GM13976 (cell line): ENCODE measurements at regions not wholly inside any gene's neighbourhood (a gene's known extent, or its start where the extent isn't known, plus 50 kb on each side); places are given as distances from the start of the nearest gene placed in this dataset.

ENCODE experiments used
- DNase-seq: peaks from one replicate; pipeline ENCODE4 v3.0.0; 2012; ENCODE audit warnings: low spot score
- CTCF ChIP-seq: IDR thresholded peaks from 2 replicates; pipeline ENCODE4 v1.5.1; 2012; ENCODE audit warnings: borderline replicate concordance, mild to moderate bottlenecking; ENCODE audit not compliant: insufficient read depth; ENCODE audit errors: extremely low read depth, missing control alignments, control extremely low read depth
- in situ Hi-C: fragments of 300-500 bp; cut with MboI; formaldehyde crosslinking; loops from one replicate; pipeline ENCODE4 v1.12.0; 2022; ENCODE audit warnings: low sequenced_read_pairs, mixed read lengths, inconsistent platforms; ENCODE audit not compliant: unreplicated experiment

- no peak for DNase-seq
- in situ Hi-C loops, result no loop called here
- TF ChIP-seq CTCF, result no peak
Observed at GRCh38 chr13:91158017-91158395, 189.5 kb upstream of the MIR17HG start.

- in situ Hi-C loops, result no loop called here
- no peak for TF ChIP-seq CTCF
- no peak for DNase-seq
Observed at GRCh38 chr13:91162180-91162579, 185.3 kb upstream of the MIR17HG start.

GRCh38 chr13:91162589-91162988, 184.9 kb upstream of the MIR17HG start:
- DNase-seq, result no peak
- in situ Hi-C loops, result no loop called here
- TF ChIP-seq CTCF, result no peak

GRCh38 chr13:91165758-91166157, 181.7 kb upstream of the MIR17HG start:
- no peak for DNase-seq
- TF ChIP-seq CTCF, result no peak
- in situ Hi-C loops, result no loop called here

GRCh38 chr13:91166714-91167511, 180.6 kb upstream of the MIR17HG start:
- TF ChIP-seq CTCF, result no peak
- in situ Hi-C loops, result no loop called here

GRCh38 chr13:91167706-91168385, 179.6 kb upstream of the MIR17HG start:
- in situ Hi-C loops, result no loop called here
- no peak for TF ChIP-seq CTCF
- DNase-seq, result no peak

More at GRCh38 chr13:91166714-91167511, 180.6 kb upstream of the MIR17HG start:
- no peak for DNase-seq
